NCI-H2227 treated with DMSO at 0.1 percent for 48 hours (cell line): ENCODE measurements at regions not wholly inside any gene's neighbourhood (a gene's known extent, or its start where the extent isn't known, plus 50 kb on each side); places are given as distances from the start of the nearest gene placed in this dataset.
"Not testable (repeated sequence)": the region's sequence is repeated elsewhere in the genome, so short reads cannot be mapped to it uniquely, and the experiment has no call there.

Experiments
- DNase-seq: peaks from one replicate; lab custom pipeline; 2025; lab: John Stamatoyannopoulos, UW

DNA sequence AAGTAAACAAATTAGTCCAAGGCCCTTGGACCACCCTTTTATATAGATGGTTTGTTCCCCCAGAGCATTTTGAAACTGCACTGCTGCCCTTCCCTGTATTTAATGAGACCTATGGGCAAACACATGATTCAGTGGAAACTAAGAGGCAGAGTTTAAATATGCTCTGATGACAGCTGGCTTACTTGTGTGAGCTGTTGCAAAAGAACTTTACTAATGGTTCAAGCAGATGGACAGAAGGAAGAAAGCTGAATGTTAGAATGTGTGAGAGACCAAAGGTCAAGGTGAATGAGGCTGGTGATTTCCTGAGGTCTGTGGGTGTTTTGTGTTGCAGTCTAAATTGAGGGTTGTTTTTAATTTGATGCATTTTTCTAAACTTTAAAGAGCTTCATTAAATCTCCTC, 123.0 kb upstream of the CEP162 start:
- DNase-seq = no peak

- no peak for DNase-seq
Observed at GRCh38 chr6:84349542-84349941, 122.1 kb upstream of the CEP162 start.

GRCh38 chr6:84348801-84349200, 121.4 kb upstream of the CEP162 start:
- DNase-seq = no peak

DNA sequence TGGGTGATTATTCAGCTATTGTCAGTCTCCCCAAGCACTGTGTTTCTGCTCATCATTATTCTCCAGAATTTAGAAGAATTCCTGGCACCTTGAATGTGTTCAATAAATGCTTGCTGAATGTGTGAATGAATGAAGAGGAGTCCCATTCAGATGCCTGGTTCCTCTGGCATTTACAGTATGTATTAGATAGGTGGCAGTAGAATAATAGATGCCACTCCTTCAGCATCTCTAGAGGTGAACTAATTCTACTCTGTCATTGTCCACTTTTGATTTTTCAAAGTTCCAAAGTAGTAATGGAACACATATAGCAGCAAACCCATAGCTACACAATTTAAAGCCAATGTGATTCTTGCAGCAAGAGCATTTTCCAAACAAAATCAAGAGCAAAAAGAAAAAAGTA, 118.9 kb upstream of the CEP162 start:
- no peak for DNase-seq

DNA sequence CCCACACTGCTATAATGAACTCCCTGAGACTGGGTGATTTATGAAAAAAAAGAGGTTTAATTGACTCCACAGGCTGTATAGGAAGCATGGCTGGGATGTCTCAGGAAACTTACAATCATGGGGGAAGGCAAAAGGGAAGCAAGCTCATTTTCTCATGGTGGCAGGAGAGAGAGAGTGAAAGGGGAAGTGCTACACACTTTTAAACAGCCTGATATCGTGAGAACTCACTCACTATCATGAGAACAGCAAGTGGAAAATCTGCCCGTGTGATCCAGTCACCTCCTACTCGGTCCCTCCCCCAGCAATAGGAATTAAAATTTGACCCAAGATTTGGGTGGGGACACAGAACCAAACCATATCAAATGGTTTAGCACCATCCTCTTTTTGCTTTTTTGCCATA, 116.6 kb upstream of the CEP162 start:
- DNase-seq = no peak

GRCh38 chr6:84340422-84340821, 113.0 kb upstream of the CEP162 start:
- no peak for DNase-seq

DNA sequence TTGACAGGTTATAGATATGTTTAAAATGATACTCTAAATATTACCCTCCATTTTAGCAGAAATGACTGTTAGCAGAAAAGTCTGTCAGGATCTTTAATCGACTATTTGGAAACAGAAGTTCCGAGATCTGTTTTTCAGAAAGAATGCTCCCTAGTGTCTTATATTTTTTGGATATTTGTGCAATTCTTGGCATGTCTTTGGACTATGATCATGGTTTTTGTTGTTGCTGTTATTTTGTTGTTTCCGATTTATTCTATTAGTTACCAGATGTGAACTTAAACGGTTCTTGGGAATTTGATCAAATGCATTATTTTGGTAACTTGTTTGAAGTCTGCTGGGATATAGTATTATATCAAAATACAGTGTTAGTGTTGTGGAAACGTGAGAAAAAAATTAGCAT, 106.4 kb upstream of the CEP162 start:
- DNase-seq = no peak

GRCh38 chr6:84332139-84333034, 104.9 kb upstream of the CEP162 start:
- no peak for DNase-seq

- no peak for DNase-seq
Observed at GRCh38 chr6:84330325-84330724, 102.9 kb upstream of the CEP162 start.

DNA sequence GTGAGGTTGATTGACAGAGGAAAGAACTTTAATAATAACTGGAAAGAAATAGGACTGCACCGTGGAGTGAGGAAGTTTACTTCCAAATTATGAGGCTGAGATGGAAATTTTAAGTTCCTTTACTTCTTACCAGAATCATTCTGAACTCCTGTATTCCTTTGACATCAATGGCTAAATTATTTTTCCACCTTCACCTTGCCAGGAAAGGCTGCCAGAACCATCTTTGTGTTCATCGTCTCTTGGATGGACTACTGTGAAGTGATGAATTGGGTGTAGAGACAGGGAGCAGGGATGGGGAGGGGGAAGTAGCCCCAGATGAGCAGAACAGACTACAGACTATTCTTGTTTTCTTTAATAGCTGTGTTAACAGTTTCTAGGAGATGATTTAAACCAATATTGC, 102.1 kb upstream of the CEP162 start:
- no peak for DNase-seq

DNA sequence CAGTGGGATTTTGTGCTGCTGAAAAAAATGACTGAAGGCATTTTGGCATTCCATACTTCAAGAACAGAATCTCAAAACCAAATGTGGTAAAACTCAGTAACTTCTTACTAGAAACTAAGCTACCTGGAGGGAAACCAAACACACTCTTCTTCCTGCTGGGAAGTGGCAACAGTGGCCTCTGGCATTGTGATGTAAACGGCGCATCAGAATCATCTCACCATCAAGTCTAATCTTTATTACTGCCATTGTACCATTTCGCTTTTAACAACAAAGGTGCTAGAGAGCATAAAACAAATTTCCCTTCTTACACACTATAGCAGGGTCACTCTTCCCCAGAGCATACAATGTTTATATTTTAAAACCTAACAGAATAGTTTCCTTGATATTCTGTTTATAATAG, 101.6 kb upstream of the CEP162 start:
- DNase-seq = peak; percentile 29

GRCh38 chr6:84317463-84317862, 90.0 kb upstream of the CEP162 start:
- DNase-seq = no peak

DNA sequence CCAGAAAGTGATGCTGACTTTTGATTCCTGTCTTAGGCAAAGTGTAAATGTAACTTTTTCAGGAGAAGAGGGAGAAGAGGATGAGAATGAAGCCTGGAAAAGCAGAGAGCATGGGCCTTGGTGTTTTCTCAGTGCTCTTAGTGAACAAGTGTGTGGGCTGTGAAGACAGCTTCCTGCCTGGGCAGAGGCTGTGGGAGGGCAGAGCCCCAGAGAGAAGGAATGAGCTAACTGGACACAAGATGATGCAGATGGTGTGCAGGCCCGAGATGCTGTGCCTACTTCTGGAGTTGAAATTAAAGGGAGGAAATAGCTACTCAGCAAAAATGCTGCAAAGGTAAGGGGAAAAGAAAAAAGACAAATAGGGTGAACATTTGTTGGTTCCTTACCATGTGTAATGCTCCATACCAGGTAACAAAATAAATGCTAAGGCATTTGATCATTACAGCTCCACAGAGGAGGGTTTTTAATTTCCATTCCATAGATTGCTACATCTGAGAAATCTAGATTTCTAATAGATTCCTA, 87.0 kb upstream of the CEP162 start:
- DNase-seq = no peak

DNA sequence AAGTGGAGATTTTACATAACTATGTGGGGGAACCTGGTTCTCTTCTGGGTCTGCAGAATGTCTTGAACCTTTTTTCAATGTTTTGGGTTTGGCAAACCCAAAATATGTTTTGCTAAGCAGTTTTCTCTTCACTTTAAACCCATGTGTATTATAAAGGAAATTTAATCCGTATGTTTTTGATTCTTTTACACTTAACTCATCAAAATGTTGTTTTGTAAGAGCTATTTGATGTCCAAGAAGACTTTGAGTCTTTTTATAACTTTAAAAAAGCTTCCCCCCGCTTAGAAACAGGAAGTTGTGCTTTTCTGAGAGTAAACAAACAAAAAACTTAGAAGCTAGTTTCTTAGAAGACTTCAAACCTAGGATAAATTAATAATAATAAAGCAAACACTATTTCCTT, 81.9 kb upstream of the CEP162 start:
- DNase-seq = no peak

GRCh38 chr6:84304881-84305280, 77.4 kb upstream of the CEP162 start:
- DNase-seq = no peak

GRCh38 chr6:84291033-84291432, 63.6 kb upstream of the CEP162 start:
- DNase-seq = not testable (repeated sequence)

DNA sequence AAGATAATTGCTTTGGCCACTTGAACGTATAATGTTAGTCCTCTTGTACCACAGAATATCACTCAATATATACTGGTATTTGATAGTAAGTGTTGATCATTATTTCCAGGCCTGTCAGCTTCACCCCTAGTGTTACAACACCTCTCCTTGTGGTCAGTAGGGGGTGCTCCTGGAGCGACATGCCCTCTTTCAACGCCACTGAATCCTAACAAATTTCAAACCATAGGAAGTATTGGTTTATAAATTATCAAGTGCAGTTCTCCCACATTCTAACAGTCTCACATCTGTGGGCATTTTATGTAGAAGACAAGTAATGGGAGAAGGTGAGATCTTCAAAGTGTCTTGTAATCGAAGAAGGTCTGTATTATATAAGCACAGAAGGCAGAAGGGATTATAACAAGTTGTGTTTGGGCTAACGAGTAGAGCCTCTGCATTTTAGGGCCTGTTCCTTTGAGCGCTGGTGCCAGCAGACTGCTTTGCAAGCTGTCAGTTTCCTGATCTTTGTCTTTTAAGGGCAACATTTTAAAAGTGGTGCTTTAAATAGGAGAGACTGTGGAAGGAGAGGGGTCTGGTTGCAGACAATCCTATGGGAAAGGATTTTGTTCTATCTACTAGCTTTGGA, 57.1 kb upstream of the CEP162 start:
- no peak for DNase-seq

DNA sequence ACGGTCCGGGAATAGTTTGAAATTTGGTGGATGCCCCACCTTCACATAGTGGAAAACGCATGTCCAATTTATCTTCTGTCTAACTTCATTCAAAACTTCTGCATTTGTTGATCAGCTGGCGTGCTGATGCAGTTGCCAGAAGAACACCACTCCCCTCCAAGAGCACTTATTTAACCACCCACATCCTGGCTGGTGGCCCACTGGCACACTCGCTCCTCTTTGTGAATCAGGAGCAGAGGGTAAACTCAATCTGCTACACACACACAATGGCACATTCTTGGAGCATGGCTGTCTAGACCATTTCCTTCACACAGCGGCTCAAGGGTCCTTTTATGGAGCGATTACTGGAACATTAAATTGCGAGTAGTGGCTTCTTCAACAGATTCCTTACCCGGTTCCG, 55.1 kb upstream of the CEP162 start:
- no peak for DNase-seq

DNA sequence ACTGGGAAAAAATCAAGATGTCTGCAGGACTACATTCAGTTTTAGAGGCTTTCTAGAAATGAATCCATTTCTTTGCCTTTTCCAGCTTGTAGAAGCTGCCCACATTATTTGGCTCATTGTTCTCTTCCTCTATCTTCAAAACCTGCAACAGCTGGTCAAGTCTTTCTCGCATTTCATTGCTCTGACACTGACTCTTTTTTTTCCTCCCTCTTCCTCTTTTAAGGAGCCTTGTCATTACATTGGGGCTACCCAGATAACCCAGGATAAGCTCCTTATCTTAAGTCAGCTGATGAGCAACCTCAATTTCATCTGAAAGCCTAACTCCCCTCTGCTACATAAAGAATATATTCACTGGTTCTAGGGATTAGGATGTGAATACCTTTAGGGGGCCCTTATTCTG, 53.2 kb upstream of the CEP162 start:
- no peak for DNase-seq

DNA sequence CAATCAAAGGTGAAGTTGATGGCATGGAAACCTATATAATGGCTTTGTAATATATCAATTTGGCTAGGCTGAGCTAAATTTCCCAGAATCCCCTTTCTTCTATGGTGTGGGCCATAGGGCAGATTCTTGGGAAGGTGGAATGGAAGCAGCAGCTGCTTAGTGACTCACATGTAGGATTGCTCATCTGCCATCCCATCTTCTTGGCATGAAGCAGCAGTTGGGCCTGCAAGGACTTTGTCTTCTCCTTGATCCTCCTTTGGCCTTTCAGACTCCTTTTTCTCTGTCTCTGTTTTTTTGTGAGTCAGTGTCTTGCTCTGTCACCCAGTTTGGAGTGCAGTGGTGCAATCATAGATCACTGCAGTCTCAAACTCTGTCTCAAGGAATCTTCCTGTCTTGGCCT, 52.6 kb upstream of the CEP162 start:
- no peak for DNase-seq

DNA sequence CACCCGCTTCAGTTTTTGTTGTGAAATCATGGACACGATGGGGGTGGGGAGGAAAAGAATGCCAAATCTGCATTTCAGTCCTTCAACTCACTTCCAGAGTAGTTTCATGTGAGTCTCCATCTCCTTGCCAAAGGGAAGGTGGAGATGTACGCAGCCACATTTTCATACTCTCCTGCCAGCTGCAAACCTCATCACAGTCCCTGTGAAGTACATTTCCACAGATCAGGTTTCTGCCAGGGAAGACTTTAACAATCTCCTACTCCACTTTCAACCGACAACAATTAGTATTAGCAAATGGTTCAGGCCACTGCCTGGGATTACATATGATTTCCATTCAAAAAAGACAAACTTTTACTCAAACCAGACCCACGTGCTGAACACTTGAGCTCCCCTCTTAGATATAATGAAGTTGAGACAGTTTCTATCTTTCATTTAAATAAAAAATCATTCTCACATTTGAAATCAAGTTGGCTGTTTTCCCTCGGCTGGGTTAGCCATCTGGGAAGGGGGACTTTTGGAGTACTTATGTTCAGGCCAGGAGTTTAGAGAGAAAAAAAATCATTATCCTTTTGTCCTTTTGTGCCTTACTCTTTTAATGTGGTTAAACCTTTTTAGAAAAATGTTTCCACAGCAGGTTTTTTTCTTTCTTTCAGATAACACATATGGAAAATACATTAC, 51.0 kb upstream of the CEP162 start:
- no peak for DNase-seq
